ENCODE measurements at regions not wholly inside any gene's neighbourhood (a gene's known extent, or its start where the extent isn't known, plus 50 kb on each side); places are given as distances from the start of the nearest gene placed in this dataset.

- TF ChIP-seq CTCF (conservative IDR thresholded peaks at IDR 0.05; ENCODE audit: control insufficient read depth, insufficient read depth, low read depth, low read length) = no peak
Observed at GRCh38 chr9:15077946-15078729, 167.9 kb upstream of the FREM1 start.

GRCh38 chr9:15073620-15074019, 163.4 kb upstream of the FREM1 start:
- no peak for TF ChIP-seq CTCF (conservative IDR thresholded peaks at IDR 0.05; ENCODE audit: control insufficient read depth, insufficient read depth, low read depth, low read length)
- no peak for DNase-seq (ENCODE audit: low read depth)
- no peak overlapping the region for H3K4me3 ChIP-seq (ENCODE audit: control insufficient read depth, low read depth, low read length)

More at GRCh38 chr9:15077946-15078729, 167.9 kb upstream of the FREM1 start:
- no peak for DNase-seq (ENCODE audit: low read depth)
- no peak overlapping the region for H3K4me3 ChIP-seq (ENCODE audit: control insufficient read depth, low read depth, low read length)

DNA sequence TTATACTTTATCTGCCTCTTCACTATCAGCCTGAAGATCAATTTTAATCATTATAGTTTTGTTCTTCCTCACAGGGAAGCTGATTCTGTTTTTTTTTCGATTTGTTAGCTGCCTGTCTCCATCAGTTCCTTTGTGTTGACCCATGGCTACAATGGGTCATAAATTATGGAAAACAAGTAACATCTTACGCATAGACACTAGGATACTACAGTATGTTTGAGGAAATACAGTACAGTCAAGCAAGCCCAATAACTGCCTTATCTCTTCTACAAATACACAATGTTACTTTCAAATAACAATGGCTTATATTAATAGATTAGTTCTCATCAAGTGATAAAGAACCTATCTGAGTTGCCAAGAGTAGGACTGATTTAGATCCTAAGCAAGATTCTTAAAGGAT, 160.5 kb upstream of the FREM1 start:
- no peak overlapping the region for H3K4me3 ChIP-seq (ENCODE audit: control insufficient read depth, low read depth, low read length)
- TF ChIP-seq CTCF (conservative IDR thresholded peaks at IDR 0.05; ENCODE audit: control insufficient read depth, insufficient read depth, low read depth, low read length) = no peak
- no peak for DNase-seq (ENCODE audit: low read depth)

- TF ChIP-seq CTCF (conservative IDR thresholded peaks at IDR 0.05; ENCODE audit: control insufficient read depth, insufficient read depth, low read depth, low read length) = no peak
- H3K4me3 ChIP-seq (ENCODE audit: control insufficient read depth, low read depth, low read length) = no peak overlapping the region
- no peak for DNase-seq (ENCODE audit: low read depth)
Observed at GRCh38 chr9:15069106-15069505, 158.9 kb upstream of the FREM1 start.

- no peak overlapping the region for H3K4me3 ChIP-seq (ENCODE audit: control insufficient read depth, low read depth, low read length)
- TF ChIP-seq CTCF (conservative IDR thresholded peaks at IDR 0.05; ENCODE audit: control insufficient read depth, insufficient read depth, low read depth, low read length) = no peak
- no peak for DNase-seq (ENCODE audit: low read depth)
Observed at GRCh38 chr9:15068261-15068660, 158.0 kb upstream of the FREM1 start.

GRCh38 chr9:15059003-15059402, 148.8 kb upstream of the FREM1 start:
- DNase-seq (ENCODE audit: low read depth) = no peak
- no peak overlapping the region for H3K4me3 ChIP-seq (ENCODE audit: control insufficient read depth, low read depth, low read length)
- no peak for TF ChIP-seq CTCF (conservative IDR thresholded peaks at IDR 0.05; ENCODE audit: control insufficient read depth, insufficient read depth, low read depth, low read length)

Measured in fibroblast of mammary gland (primary cell).